NCI-H1417 (cell line): ENCODE measurements at regions not wholly inside any gene's neighbourhood (a gene's known extent, or its start where the extent isn't known, plus 50 kb on each side); places are given as distances from the start of the nearest gene placed in this dataset.
A peak's percentile ranks its signal among the peaks of the same experiment; 100 is the strongest.

Experiments
- DNase-seq, 3 experiments: peaks; one replicate each; lab custom pipeline; 2025; lab: John Stamatoyannopoulos, UW

DNA sequence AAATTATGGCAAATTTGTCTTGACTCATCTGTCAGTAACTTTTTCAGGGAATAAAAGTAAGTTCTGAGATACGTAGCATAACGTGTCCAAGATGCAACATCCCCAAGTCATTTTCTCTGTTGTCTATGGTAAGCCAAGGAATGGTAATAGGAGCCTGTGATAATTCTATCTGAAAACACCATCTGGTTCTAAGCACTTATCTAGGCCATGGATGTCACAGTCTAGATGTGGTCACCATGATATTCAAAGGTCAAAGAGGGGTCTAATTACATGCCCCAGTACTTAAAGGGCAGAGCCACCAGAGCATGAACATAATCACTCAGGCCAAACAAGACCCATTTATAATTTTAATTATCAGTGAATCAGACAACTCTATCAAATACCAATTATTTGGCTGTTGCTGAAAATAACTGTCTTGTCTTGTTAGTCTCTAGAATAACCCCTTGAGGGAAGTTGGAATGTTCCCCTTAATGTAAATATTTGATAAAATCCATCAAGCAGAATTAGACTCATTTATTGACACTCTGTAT, 225.1 kb upstream of the MPPED2 start:
- peak in 1 of 3 experiments; percentile 13 for DNase-seq

DNA sequence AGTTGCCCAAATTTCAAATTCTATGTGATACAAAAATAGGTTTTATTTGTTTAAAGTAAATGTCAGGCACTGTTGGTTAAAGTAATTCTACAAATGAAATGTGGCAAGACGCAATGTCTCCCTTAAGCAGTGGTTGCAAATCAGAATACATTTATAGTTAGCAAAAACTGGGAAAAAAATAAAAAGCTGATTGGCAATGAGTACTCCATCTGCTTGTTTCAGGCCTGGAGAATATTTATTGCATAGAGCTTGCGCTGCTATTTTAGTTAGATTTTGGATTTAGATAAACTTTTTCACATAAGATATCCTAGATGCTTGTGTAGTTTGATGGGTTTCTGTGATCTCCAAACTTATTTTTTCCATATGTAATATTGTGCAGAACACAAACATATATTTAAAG, 224.0 kb upstream of the MPPED2 start:
- no peak for DNase-seq

DNA sequence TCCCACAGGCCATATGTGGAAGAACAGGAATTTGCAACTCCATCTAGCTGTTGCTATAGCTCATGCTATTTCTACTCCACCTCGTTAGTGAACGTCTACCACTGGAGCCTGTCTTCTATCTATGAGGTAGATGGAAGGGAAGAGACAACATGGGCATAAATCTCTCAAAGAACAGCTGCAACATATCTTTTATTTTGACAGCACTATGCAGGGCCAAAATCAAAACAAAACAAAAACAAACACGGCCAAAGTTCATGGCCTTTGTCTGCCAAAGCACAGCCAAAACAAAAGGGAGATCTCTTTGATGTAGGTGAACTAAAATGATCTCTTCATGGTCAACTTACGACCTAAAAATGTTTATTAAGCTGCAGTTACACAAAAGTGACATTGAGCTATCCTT, 215.2 kb upstream of the MPPED2 start:
- DNase-seq: no peak

GRCh38 chr11:30800904-30801303, 214.8 kb upstream of the MPPED2 start:
- DNase-seq: no peak

DNA sequence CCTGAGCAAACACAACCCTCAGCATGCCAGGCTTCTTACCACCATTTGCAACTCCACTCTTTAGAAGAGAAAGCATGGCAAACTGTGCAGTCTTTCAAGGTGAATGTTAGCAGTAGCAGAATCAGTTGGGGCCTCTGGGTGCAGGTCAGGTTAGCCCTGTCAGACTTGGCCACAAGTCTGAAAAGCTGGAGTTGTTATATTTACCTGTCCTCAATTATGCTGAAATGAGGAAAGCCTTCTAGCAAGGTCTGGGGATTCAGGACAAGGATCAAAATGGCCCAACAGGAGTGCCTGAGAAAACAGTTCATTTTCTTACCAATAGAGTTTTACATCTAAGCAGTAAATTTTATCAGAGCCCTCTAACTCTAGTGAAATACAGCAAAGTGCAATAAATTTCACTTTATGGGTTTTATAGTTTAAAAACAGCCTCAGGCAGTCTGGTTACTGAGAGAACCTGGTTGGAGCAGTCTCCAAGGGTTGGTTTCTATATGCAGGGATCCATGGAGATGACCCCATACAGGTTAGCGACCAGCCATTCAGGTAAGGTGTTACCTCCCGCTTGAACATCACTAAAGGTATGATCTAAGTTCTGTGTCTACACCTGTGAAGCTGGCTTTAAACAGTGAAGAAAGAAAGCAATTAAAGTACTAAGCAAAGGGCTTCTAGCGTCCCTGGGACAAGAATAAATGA, 212.5 kb upstream of the MPPED2 start:
- no peak for DNase-seq

DNA sequence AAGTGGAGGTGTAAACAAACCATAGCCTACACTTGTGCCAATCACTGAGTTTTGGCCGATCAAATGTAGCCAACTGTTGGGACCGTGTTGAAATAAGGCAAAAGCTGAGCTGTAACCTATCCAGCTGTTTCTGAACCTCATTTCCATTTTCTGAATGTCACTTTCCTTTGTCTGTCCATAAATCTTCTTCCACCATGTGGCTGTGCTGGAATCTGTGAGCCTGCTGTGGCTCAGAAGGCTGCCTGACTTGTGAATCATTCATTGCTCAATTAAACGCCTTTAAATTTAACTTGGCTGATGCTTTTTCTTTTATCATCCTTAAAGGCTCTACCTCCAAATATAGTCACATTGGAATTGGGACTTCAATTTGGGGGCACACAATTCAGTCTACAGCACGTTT, 203.1 kb upstream of the MPPED2 start:
- no peak for DNase-seq

GRCh38 chr11:30788849-30789248, 202.7 kb upstream of the MPPED2 start:
- no peak for DNase-seq

DNA sequence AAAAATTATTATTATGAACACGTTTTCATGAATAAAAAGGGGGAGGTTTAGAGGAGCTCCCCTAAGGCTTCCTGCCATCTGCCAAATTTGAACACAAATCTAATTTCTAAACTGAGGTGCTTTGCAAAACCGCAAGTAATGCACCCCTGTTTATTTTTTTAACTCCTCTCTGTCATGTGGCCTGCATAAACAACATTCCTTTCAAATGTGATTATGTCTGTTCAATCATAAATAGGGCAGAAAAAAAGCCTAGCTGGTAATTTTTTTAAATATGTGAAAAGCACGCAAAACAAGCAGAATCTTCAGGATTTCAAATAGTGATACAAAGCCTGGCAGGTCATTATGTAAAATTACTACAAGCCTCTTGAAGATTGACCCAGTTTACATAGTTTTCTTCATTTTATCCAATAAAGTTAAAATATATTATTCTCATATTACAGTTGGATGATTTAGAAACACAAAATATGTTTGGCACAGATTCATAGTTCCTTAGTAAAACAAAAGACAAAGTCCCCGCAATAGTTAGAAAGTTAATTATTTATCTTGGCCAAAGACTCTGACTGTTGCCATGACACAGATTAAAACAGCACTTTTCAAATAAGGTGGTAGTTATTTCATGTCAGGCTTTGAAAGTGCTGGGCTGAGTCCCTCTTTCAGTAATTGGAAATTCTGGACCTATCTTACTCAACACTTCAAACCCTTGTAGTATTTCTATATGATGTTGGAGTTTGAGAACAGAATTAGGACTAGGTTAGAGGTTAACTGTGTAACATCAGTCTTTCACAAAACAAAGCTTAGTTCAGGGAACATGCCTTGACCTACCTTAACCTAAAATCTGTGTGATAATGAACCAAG, 200.3 kb upstream of the MPPED2 start:
- DNase-seq: no peak

- no peak for DNase-seq
Measured at GRCh38 chr11:30778596-30778995, 192.4 kb upstream of the MPPED2 start.

DNA sequence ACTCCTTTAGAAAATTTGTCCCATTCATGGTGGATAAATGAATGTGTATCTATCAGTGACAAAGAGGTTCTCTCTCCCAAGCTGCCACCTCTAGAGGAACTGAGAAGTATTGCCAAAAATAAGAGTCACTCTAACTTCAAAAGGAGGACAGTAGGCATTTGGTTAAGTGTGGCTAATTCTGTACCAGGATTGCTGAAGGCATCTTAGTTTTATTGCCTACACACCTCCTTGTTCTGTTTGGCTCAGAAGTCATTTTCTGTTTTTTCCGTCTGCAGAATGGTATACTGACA, 189.0 kb upstream of the MPPED2 start:
- DNase-seq: no peak

- DNase-seq: no peak
Measured at GRCh38 chr11:30774496-30775232, 188.5 kb upstream of the MPPED2 start.

- DNase-seq: peak in 1 of 3 experiments; percentile 29
Measured at GRCh38 chr11:30772908-30773307, 186.8 kb upstream of the MPPED2 start.

DNA sequence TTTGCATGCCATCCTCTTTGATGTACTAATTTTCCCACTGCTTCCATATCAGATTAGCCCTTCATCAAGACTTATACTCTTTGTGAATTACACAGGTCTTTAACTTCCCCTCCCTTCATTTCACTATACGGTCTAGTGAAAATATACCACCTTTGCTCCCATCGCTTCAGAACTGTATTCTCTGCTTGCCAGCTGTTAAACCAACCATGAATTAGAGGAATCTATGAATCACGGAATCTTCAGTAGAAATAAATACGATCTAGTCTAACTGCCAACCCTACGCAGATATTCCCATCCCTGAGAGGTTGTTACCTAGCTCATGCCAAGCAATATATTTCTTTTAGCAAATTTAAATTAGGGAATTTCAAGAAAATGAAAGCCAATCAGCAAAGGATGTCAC, 177.8 kb upstream of the MPPED2 start:
- DNase-seq: no peak

GRCh38 chr11:30762188-30762587, 176.0 kb upstream of the MPPED2 start:
- DNase-seq: no peak

- DNase-seq: no peak
Measured at GRCh38 chr11:30760345-30760744, 174.2 kb upstream of the MPPED2 start.

DNA sequence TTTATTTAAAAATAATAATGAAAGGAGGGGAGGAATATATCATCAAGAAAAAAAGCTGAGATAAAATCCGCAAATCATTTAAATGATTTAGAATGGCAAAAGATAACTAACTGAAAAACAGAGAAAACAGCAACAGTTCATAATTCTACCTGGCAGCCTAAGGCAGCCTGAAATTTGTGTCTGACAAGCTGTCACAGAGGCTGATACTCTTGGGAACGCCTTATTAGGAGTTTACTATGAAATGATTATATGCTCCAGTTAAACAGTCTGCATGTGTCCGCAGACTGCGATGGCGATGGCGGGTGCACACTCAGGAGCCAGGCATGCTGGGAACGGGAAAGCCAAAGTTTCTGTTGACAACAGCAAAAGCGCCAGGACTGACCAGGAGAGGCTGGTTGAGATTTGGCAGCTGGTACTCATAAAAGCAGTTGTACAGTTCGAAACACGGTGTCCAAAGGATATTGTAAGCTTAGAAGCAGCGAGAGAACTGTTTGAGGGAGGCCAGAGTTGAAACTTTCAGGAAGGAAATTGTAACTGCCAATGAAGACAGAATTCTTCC, 172.9 kb upstream of the MPPED2 start:
- no peak for DNase-seq

DNA sequence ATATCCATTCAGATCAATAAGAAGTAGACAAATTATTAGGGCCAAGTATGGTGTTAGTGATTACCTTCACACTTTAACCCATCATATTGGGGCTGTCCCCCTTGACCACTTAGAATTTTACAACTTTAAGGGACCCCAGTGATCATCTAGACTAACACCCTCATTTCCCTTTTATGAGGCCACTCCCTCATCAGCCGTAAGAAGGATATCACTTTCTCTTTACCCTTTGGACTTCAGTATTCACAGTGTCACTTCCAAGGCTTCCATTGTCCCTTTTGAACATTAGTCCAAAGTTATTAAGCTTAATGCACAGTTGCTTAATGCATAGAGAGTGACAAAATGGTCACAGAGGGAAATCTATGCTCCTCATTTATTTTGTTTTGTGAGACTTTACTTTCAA, 172.4 kb upstream of the MPPED2 start:
- no peak for DNase-seq

DNA sequence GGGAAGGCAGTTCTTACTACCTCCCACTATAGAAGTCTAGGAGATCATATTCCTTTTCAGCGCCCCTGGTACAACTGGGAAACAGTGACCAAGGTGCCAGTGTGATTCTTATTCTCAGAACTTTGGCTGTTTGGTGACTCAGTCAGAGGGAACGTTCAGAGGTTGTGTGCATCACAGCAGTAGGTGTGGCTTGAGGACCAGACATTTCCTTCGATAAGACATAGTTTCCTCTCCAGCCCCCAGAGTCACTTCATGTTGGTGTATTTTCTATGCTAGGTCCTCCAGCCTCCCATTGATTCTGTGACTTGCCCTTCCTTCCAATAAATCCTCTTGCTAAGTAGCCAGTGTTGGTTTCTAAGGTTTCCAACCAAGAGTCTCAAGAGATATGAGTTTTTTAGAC, 171.9 kb upstream of the MPPED2 start:
- no peak for DNase-seq

DNA sequence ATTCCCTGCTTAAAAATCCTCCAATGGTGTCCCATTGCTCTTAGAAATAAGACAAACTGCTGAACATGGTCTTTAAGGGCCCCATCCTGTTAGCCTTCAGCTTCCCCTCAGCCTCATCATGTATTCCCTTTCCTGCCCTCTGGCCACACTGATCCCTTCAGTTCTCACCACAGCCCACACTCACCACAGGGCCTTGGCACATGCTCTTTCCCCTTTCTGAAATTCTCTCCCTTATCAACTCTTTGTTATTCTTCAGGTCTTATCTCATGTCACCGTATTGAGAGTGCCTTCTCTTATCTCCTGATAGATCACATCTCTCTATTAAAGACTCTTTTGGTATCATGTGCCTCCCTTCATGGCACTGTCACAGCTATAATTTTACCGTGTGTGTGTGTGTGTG, 167.8 kb upstream of the MPPED2 start:
- no peak for DNase-seq

DNA sequence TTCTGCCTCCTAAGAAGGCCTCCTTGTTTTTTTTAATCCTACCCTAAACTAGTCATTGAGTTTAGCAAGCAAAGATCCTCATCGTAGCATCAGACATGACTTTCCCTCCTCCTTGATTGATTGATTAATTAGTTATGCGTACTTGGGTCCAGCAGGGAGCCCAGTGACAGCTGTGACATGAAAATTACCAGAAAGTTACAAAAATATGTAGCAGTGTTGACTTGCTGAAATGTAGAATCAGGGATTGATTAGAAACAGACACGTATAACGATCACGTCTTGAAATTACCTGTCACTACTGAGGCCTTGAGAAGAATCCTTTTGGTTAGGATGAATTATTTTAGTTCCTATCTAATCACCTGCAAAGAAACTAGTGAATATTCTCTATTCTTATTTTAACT, 167.4 kb upstream of the MPPED2 start:
- DNase-seq: no peak

GRCh38 chr11:30749268-30749667, 163.1 kb upstream of the MPPED2 start:
- no peak for DNase-seq

DNA sequence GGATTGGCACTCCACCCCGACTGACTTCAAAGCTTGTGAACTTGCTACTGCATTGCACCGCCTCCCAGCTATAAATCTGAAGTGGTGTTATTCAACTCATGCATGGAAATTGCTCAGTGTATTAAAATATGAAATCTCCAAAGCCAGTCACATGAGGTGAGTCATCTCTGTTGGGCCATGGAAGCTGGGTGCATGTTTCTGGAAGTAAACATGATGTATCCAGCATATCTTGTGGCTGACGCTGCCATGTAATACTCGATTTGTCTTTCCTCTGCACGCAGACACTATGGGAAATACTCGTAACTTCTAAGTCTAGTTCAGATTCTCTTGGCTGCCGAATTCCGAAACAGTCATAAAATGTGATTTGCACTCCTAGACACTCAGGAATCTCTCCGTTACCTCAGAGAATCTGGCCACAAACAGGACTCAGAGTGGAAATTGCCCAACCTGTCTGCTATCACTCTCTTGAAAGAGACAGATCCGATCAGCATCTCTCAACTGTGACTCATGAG, 154.9 kb upstream of the MPPED2 start:
- peak in 1 of 3 experiments; percentile 32 for DNase-seq
